ENCODE measurements at regions not wholly inside any gene's neighbourhood (a gene's known extent, or its start where the extent isn't known, plus 50 kb on each side); places are given as distances from the start of the nearest gene placed in this dataset.
A peak's percentile ranks its signal among the peaks of the same experiment; 100 is the strongest.

DNA sequence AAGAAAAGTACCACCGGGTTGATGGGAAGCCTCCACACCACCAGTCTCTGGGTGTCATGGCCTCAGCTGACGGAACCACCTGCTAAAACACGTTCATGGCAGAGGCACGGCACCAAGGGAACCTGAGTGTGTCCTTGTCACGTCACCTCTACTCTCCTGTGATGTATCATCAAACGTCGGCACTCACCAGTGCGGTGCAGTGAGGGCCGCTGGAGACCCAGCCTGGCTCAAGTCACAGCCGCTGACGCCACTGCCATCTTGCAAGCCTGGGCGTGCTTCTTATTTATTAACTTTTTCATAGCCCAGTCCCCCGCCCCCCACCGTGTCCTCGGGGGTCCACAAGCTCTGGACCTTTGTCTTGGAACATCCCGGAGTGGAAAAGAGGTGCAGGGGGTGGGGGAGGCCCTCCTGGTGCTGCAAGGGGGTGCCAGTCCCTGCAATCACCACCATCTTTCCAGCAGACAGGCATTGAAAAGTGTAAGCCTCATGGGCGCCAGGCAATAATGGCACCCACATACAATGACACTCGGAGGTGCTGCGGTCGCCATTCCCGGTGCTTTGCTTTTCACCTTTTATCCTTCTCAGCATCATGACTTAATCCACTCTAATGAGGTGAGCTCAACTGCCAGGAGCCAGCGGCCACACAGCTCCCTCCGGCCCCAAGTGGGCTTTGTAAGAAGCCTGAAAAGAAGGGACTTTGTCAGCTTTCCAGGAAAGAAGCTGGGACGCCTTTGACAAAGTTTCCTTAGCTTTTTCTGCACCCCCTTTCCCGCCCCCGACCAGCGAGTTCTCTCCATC is 202.3 kb upstream of the IRX1 start:
- DNase-seq, result peak; percentile 78

DNA sequence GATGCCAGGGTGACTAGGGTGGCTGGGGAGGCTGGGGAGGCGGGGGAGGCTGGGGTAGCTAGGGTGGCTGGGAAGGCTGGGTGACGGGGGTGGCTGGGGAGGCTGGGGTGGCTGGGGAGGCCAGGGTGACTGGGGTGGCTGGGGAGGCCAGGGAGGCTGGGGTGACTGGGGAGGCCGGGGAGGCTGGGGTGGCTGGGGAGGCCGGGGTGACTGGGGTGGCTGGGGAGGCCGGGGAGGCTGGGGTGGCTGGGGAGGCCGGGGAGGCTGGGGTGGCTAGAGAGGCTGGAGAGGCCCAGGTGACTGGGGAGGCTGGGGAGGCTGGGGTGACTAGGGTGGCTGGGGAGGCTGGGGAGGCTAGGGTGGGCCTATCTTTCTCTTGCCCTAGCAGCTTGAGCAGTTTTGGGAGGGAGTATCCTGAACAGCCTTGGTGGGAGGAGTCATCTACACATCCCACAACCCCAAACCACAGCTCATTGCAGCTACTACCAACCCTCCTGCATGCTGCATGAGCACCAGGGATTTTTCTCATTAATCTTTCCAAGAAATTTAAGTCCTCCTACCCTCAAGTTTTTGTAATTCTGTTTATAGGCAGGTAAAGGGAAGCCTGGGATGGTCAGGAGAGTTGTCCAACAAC is 203.2 kb upstream of the IRX1 start:
- DNase-seq, result no peak

DNA sequence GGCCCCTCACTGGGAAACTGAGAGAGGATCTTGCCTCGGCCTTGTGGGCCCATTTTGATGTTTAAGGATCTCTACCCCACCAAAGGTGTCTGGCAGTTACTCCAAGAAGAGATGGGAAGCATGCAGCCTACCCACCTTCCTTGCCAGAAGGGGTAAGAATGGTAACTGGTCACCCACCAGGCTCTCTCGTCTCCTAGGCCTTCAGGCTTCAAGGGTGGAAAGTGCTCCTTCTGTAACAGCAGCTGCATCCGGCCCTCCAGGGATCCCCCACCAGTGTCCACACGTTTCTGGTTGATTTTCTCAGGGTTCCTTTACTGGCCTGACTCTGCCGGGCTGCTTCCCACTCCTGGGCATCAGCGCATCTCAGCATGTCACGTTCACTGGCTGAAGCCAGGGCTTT is 204.4 kb upstream of the IRX1 start:
- no peak for DNase-seq

DNA sequence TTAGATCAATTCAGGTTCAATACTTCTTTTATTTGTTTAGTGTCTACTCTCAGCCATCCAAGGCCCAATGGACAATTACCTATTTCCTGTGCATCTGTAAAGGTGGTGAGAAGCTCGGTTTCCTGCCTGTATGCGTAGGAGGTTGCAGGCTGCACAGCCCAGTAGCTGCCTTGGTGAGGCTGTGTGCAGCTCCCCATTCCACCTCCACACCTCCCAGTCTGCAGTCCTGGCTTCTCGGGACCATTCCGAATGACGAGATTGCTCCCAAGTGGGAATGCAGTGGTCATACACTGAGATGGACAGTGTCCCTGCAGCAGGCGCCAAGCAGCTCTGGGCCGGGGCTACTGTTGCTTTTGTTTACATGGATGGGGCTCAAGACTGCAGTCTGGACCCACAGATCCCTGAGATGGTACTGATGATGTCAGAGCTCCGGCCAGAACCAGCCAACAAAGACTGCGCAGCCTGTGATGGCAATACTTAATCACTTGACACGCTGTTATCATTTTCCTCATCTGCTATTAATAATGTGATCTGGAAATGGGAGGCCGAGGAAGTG is 206.1 kb upstream of the IRX1 start:
- no peak for DNase-seq

DNA sequence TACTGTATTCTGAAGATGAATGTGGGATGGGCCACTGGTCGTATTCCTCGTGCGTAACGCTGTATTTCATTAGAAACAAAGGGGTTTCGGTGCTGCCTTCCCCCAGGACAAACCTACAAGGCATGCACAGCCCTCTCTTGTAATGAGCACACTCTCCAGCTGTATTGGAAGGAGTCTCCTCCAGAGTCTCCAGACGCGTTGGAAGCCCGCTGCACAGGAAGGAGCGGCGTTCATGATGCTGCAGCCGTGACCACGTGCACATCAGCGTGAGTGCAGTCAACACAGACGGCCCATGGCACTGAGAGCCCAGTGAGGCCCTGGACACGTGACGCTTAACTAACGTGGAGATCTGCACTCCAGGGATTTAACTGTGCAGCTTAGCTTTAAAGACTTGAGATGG is 209.0 kb upstream of the IRX1 start:
- DNase-seq, result no peak

DNA sequence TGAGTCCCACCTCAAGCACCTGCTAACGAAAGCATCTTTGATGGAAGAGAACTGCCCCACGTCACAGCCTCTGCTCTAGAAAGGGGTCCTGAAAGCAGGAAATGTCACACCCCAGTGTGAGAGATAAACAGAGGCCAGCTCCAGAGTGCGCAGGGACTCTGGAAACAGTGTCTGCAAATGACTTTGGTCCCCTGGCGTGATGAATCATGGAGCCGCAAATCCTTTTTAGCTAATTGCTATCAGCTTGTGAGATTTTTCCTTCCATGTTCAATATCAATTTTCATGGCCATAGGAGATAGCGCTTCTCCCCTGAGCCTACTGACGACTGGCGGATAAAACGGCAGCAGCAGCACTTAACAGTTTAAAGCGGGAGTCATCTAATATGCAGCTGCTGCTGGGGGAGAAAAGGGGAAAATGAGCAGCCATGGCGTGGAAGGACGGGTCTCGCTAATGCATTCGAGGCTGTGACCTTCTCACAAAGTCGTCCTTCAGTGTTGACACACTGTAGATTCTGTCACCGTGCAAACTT is 209.6 kb upstream of the IRX1 start:
- DNase-seq, result no peak

DNA sequence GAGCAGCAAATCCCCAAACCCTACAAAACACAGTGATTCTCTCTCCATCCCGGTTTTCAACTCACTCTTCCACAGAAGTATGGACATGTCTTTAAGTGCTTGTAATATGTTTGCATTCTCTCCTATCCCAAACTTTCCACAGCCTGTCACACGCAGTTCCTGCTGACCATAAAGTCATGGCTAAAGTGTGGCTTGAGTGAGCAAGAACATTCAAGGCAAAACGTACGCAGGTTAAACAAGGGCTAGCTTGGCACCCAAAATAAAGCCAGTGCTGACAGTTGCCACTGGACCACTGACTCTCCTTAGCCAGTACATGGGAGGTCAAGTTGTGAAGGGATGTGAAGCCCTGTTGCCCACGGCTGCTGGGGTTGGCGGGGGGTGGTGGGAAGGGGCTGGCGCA is 211.1 kb upstream of the IRX1 start:
- DNase-seq, result no peak

DNA sequence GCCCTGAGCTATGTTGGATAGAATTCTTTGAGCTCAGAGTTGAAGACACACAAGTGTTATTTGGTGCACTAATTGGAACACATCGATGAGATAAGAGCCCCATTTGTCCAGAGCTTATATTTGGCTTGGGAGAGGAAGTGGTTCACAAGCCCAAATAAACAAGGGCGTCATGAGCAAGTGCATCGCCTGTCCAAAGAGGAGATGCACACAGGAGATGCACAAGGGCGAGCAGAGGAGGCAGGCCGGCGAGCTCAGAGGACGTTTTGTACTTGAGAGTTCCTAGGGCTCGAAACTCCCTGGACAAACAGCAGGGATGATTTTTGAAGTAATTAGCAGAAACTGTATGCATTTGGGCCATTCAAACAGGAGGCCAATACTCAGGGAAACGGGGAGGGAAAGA is 212.8 kb upstream of the IRX1 start:
- DNase-seq, result no peak

DNA sequence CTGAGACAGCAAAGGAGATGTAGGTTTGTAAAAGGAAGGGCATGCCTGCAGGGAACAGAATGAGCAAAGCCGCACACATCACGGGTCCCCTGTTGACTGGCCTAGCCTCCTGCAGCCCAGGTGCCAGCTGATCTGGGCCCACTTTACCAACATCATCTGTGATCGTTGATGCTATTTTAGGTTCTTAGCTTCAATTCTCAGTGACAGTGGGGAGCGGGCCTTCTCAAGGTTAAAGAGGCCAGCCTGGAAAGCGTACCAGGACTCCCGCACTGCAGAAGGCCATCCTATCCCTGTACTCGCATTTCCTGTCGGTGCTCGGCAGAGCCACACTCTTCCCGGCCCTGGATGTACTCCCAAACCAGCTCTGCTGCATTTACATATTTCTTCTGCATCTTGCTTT is 213.5 kb upstream of the IRX1 start:
- DNase-seq, result no peak

DNA sequence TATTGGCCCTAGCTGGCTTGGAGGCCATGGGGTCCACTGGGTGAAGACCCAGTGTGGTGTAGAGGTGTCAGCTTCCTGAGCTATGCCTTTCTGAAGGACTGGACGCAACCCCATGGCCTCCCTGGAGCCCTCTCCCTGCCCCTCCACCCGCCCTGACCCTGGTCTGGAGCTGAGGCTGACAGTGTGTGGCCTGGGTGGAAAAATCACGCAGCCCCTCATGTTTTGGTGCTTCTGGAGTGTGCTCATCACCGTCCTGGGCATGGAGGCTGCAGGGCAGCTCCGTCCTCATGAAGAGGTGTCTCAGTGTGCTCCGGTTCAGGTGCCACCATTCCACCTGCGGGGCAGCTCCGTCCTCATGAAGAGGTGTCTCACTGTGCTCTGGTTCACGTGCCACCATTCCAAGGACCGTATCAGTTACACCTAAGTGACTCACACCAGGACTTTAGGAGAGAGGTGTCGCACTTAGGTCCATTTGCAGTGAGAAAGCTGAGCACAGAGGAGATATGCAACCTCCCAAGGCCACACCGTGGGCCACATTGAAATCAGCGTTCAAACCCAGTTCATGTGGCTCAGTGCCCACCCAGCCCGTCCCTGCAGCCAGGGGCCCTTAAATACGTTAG is 214.3 kb upstream of the IRX1 start:
- DNase-seq, result no peak

DNA sequence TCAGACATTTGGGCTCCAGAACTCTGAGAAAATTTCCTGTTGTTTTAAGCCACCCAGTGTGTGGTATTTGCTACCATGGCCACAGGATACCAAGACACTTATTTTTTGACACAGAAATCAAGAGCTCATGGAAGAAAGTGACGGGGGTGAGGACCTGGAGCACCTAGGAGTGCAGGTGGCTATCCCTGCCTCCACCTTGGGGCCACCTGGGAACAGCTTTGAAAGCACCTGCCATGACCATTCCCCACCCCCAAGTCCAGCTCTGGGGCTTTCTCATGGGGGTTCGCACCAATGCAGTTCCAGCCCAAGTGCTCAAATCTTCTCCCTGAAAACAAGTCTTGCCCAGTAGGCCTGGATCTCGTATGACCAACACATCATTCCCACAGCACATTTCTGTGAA is 214.9 kb upstream of the IRX1 start:
- no peak for DNase-seq

DNA sequence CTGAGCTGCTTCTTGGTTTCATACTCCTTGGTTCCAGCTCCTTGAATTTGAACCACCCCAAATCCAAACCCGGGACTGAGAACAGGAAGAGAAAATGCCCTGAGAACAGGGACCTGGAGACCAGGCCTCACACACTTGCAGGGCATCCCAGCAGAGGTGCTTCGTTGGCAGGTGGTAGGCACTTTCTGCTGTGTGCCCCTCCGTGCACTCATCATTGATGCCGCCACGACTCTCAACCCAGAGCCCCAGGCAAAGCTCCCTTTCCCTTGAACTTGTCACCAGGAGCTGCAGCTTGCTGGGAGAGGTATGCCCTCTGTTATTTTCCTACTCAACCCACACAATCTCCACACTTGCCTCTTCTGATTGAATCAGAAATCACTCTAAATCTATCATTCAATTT is 217.8 kb upstream of the IRX1 start:
- DNase-seq, result no peak

DNA sequence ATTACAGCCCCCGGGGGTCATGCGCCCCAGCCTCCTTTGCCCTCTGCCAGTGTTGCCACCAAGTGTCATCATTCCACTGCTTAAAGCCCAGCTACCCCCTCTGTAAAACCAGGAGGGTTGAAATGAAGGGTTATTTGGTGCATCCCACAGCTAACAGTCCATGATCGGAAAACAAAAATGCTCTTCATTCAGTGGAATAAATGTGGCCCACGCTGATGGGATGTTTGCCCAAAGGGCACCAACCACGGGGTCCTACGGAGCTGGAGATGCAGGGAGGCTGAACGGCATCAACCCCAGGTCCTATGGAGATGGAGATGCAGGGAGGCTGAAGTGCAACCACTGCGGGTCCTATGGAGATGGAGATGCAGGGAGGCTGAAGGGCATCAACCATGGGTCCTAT is 218.5 kb upstream of the IRX1 start:
- DNase-seq, result no peak

DNA sequence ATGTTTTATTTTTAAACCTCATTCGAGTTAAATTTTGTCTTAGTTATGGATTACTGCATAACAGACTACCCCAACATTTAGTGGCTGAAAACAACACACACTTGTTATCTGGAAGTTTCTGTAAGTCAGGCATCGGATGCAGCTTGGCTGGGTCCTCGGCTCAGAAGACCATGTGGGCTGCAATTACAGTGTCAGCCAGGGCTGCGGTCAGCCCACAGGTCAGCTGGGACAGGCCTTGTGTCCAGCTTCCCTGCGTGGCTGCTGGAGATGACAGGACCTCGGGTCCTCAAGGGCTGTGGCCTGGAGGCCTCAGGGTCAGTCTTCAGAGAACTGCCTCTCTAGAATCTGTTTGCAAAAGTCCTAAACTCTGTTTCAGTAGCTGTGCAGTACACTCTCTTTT is 219.0 kb upstream of the IRX1 start:
- DNase-seq, result no peak

DNA sequence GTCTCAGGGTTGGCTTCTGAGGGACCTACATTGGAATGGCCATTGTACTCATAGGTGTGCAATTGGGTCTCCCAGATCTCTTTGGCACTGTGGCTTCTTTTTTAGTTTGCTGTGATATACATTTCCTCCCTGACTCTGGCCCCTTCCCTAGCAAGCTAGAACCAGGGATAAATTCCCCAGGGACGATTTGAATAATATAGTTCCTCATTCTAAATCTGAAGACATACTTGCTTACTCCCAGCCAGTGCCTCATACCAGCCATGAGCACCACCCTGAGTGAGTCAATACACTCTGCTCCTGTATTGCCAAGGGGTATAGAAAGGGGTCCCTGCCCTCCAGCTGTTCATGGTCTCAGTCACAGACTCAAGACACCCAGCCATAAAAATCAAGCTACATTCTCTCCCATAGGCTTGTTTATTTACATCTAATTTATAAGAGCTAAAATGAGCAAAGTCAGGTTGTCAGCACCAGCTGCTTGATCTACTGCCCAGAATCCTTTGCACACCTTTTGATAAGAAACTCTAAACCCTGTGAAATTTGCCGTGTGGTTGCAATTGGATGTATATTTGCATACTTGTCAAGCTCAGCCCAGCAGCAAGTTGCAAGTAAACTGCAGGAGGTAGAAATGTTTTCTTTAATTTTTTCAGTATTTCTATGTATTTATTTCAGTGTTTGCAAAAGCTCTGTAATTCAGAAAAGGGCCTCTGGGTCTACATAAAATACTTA is 219.9 kb upstream of the IRX1 start:
- no peak for DNase-seq

DNA sequence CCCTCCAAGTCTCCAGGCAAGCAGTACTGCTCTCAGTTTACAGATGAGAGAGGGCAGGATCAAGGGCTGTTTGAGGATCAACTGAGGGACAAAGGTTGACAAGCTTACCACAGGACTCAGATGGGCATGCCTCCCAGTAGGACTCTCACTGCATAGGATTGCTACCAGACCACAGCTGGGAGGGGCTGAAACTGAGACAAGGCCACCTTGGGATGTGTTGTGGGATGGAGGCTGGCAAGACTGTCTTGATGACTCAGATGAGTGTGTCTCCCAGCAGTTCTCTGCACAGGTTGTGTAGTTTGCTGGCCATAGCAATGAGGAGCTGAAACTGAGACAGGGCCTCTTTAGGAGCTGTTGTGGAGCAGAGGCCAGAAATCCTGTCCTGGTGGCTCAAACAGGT is 222.2 kb upstream of the IRX1 start:
- no peak for DNase-seq

DNA sequence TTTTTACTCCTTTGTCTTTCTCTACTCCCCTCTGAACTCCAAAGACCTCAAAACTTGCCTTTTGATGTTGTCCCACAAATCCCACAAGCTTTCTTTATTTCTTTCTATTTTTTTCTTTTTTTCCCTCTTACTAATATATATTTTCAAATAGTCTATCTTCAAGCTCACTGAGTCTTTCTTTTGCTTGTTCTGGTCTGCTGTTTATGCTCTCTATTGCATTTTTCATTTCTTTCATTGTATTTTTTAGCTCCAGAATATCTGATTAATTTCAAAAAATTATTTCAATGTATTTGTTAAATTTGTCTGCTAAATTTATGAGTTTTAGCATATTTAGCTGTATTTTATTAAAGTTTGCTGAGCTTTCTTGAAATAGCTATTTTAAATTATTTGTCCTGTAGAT is 223.3 kb upstream of the IRX1 start:
- DNase-seq, result no peak

DNA sequence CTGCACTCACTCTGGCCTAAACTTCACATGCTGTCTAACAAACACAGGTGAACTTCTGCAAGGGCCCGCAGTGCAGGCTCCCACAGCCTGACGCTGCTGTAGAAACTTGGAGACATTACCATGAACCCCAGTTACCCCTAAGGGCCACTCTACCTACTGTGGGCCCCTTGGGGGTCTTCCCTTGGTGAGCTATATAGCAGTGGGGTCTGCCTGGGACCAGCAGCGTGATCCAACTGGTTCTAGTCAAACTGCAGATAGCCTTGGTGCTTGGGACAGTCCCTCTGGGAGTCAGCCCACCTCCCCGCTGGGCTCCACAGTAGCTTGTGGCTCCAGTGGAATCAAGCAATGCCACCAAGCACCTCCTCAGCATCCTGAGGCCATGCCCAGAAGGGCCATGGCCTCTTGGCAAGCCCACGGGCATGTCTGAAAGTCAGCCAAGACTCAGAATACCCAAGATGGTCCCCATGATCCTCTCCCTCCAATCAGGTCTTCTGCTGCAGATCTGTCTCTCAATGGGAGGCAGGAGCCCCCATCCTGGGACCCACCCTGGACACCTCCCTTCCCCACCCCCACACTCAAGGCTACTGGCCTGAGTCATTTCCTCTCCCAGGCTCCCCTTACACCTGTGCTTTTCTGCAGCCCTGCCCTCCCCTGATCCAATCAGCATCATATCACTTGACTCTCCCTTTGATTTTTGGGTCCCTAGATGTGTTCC is 230.0 kb upstream of the IRX1 start:
- no peak for DNase-seq

DNA sequence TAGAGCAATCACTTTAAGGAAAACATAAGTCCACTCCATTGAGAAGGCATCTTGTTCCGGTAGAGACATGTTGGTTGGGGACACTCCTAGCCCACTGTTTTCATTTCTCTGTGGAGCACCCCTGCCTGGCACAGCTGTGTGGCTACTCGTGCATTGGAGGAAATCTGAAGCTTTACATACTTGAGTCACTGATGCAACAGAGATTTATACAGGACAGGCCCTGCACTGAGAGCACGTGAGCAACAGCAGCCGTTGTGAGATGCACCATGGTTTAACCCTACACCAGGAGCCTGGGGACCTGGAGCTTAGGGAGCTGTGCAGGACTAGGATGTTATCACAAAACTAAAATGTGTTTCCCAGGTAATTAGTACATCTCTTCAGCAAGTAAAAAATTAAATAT is 230.7 kb upstream of the IRX1 start:
- DNase-seq, result no peak

DNA sequence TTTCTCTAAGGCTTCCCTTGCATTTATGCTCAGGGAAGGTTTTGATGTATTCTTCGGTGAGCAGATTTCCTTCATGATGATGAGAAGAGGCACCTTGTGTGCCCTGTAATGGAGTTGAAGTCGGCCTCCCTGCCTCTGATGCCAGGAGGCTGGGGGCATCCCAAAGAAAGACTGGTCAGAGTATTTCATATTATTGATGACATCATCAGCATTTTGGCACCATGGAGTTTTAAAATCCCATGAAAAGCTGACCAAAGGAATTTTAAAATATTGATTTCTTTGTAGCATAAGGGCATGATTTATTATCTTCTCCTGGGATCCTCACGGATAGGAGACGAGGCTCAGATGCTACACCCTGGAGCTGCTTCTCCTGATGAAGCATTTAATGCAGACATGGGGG is 231.2 kb upstream of the IRX1 start:
- no peak for DNase-seq

DNA sequence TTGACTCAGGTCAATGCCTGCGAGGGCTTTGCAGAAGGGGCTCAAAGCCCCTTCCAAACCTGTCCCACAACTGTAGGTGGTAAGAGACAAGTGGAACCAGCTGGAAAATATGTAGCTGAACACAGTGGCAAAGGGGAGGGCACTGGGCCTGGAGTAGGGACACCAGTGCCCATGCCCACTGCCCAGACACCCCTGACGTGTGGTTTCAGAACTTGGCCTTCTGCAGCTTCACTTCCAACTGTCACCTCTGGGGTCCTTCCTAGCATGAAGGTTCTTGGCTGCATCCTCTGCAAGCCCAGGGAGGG is 233.1 kb upstream of the IRX1 start:
- no peak for DNase-seq

DNA sequence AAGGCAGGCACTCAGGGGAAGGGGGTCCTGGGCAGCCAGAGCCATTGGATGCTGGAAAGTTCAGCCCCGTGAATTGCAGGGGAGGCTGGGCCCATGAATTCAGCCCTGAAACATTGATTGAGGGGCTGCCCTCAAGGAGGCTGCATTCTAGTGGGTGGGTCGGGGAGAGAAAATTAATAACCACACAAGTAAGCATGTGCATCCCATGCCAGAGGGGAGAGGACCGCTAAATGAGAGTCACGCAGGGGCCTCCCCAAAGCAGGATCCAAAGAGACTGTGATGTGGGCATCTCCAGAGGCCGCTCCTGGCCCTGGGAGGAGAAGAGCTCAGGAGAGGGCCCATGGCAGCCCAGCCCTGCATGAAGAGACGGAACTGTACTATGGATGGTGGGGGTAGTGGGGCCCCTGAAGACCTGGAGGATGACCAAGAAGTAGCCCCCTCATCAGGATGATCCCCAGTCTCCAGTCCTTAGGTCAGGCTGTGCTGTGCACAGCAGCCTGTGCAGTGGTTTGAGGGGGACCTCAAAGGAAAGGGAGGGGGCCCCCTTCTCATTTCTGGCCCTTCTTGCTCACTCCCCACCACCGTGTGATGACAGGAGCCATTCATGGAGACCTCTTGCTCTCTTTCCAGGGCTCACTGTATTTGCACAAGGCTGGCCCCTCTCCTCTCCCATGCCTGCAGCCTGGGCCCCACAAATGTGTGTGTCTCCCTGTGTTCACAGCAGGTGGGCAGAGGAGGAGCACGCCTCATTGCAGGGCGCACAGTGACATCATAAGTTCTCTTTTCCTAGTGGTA is 233.6 kb upstream of the IRX1 start:
- DNase-seq, result no peak
